IMR-90 (cell line): ENCODE measurements at regions not wholly inside any gene's neighbourhood (a gene's known extent, or its start where the extent isn't known, plus 50 kb on each side); places are given as distances from the start of the nearest gene placed in this dataset.

ENCODE experiments used
- BHLHE40 ChIP-seq: fragments of 150-350 bp; IDR thresholded peaks from 2 replicates; pipeline ENCODE4 v1.6.1; 2016; ENCODE audit warnings: mild to moderate bottlenecking, low read depth, low read length
- CEBPB ChIP-seq: IDR thresholded peaks from 2 replicates; pipeline ENCODE4 v1.6.1; 2012; ENCODE audit warnings: low read depth, low read length, improper control_type of control experiment
- CHD1 ChIP-seq: IDR thresholded peaks from 2 replicates; pipeline ENCODE4 v1.6.1; 2012; ENCODE audit warnings: low read depth, low read length, improper control_type of control experiment
- ELK1 ChIP-seq: fragments of 150-350 bp; IDR thresholded peaks from 2 replicates; pipeline ENCODE4 v1.6.1; 2016; ENCODE audit warnings: low read depth, mild to moderate bottlenecking, low read length, moderate library complexity, borderline replicate concordance
- MXI1 ChIP-seq: IDR thresholded peaks from 2 replicates; pipeline ENCODE4 v1.6.1; 2012; ENCODE audit warnings: low read depth, mild to moderate bottlenecking, low read length, moderate library complexity, borderline replicate concordance
- NFE2L2 ChIP-seq: fragments of 150-350 bp; IDR thresholded peaks from 2 replicates; pipeline ENCODE4 v1.6.1; 2016; ENCODE audit warnings: low read depth, mild to moderate bottlenecking, low read length
- POLR2A ChIP-seq: IDR thresholded peaks from 2 replicates; pipeline ENCODE4 v1.6.1; 2012; ENCODE audit warnings: mild to moderate bottlenecking, low read depth, low read length
- RAD21 ChIP-seq: IDR thresholded peaks from 2 replicates; pipeline ENCODE4 v1.6.1; 2012; ENCODE audit warnings: low read length, improper control_type of control experiment
- RCOR1 ChIP-seq: IDR thresholded peaks from 2 replicates; pipeline ENCODE4 v1.6.1; 2012; ENCODE audit warnings: mild to moderate bottlenecking, low read length, improper control_type of control experiment; ENCODE audit not compliant: insufficient replicate concordance
- TF ChIP-seq, protein P1 (sequence below): conservative IDR thresholded peaks from 2 replicates; pipeline ENCODE4 v1.5.1; 2012; ENCODE audit warnings: mild to moderate bottlenecking, low read depth, low read length, improper control_type of control experiment
- TF ChIP-seq, protein P2 (sequence below): fragments of 150-350 bp; IDR thresholded peaks from 2 replicates; pipeline ENCODE4 v1.6.1; 2017; ENCODE audit warnings: mild to moderate bottlenecking, antibody characterized with exemption, low read length, low read depth

GRCh38 chr2:192437653-192438052 is 242.9 kb upstream of the TMEFF2 start:
- TF ChIP-seq, protein P1, sequence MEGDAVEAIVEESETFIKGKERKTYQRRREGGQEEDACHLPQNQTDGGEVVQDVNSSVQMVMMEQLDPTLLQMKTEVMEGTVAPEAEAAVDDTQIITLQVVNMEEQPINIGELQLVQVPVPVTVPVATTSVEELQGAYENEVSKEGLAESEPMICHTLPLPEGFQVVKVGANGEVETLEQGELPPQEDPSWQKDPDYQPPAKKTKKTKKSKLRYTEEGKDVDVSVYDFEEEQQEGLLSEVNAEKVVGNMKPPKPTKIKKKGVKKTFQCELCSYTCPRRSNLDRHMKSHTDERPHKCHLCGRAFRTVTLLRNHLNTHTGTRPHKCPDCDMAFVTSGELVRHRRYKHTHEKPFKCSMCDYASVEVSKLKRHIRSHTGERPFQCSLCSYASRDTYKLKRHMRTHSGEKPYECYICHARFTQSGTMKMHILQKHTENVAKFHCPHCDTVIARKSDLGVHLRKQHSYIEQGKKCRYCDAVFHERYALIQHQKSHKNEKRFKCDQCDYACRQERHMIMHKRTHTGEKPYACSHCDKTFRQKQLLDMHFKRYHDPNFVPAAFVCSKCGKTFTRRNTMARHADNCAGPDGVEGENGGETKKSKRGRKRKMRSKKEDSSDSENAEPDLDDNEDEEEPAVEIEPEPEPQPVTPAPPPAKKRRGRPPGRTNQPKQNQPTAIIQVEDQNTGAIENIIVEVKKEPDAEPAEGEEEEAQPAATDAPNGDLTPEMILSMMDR = no peak
- TF ChIP-seq CHD1 (no peak), POLR2A (no peak), CEBPB (no peak), ELK1 (no peak), MXI1 (no peak), RAD21 (no peak), BHLHE40 (no peak), RCOR1 (no peak), NFE2L2 (no peak)
- TF ChIP-seq, protein P2, sequence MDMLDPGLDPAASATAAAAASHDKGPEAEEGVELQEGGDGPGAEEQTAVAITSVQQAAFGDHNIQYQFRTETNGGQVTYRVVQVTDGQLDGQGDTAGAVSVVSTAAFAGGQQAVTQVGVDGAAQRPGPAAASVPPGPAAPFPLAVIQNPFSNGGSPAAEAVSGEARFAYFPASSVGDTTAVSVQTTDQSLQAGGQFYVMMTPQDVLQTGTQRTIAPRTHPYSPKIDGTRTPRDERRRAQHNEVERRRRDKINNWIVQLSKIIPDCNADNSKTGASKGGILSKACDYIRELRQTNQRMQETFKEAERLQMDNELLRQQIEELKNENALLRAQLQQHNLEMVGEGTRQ = no peak
